ENCODE measurements at regions not wholly inside any gene's neighbourhood (a gene's known extent, or its start where the extent isn't known, plus 50 kb on each side); places are given as distances from the start of the nearest gene placed in this dataset.

GRCh38 chr3:167114619-167115018 lies 265.5 kb downstream of the ZBBX start:
- no peak for TF ChIP-seq POLR2A (IDR thresholded peaks at IDR 0.05; ENCODE audit: low read length)
- TF ChIP-seq POLR2AphosphoS2 (conservative IDR thresholded peaks at IDR 0.05; ENCODE audit: low read length): no peak
